Retina (tissue), 1 donor: ENCODE measurements at regions not wholly inside any gene's neighbourhood (a gene's known extent, or its start where the extent isn't known, plus 50 kb on each side); places are given as distances from the start of the nearest gene placed in this dataset.
"Not testable (repeated sequence)": the region's sequence is repeated elsewhere in the genome, so short reads cannot be mapped to it uniquely, and the experiment has no call there.

Experiments
- DNase-seq: peaks from one replicate; pipeline ENCODE4 v3.0.0-alpha.2; 2016

- DNase-seq = no peak
Observed at GRCh38 chr12:40431169-40431568, 206.4 kb downstream of the LRRK2 start.

- no peak for DNase-seq
Observed at GRCh38 chr12:40435251-40435650, 210.5 kb downstream of the LRRK2 start.

- no peak for DNase-seq
Observed at GRCh38 chr12:40435951-40436350, 211.2 kb downstream of the LRRK2 start.

GRCh38 chr12:40436564-40436963, 211.8 kb downstream of the LRRK2 start:
- no peak for DNase-seq

- no peak for DNase-seq
Observed at GRCh38 chr12:40439771-40440492, 215.1 kb downstream of the LRRK2 start.

GRCh38 chr12:40444174-40444573, 219.4 kb downstream of the LRRK2 start:
- DNase-seq = no peak

GRCh38 chr12:40446385-40446784, 221.6 kb downstream of the LRRK2 start:
- DNase-seq = no peak

GRCh38 chr12:40448523-40448922, 223.7 kb downstream of the LRRK2 start:
- DNase-seq = not testable (repeated sequence)

- DNase-seq = no peak
Observed at GRCh38 chr12:40451661-40452060, 226.9 kb downstream of the LRRK2 start.

- no peak for DNase-seq
Observed at GRCh38 chr12:40464121-40464520, 228.1 kb upstream of the CNTN1 start.

GRCh38 chr12:40469736-40470135, 222.5 kb upstream of the CNTN1 start:
- DNase-seq = no peak

GRCh38 chr12:40473962-40474361, 218.3 kb upstream of the CNTN1 start:
- peak; percentile 53 for DNase-seq

GRCh38 chr12:40474630-40475029, 217.6 kb upstream of the CNTN1 start:
- DNase-seq = no peak

GRCh38 chr12:40499856-40500255, 192.4 kb upstream of the CNTN1 start:
- no peak for DNase-seq

GRCh38 chr12:40502322-40502721, 189.9 kb upstream of the CNTN1 start:
- no peak for DNase-seq

GRCh38 chr12:40505327-40505726, 186.9 kb upstream of the CNTN1 start:
- DNase-seq = no peak

GRCh38 chr12:40508421-40508820, 183.8 kb upstream of the CNTN1 start:
- DNase-seq = no peak

GRCh38 chr12:40511341-40511740, 180.9 kb upstream of the CNTN1 start:
- no peak for DNase-seq

- DNase-seq = no peak
Observed at GRCh38 chr12:40515041-40515816, 177.0 kb upstream of the CNTN1 start.

- no peak for DNase-seq
Observed at GRCh38 chr12:40522837-40523236, 169.4 kb upstream of the CNTN1 start.

- DNase-seq = no peak
Observed at GRCh38 chr12:40525054-40525453, 167.2 kb upstream of the CNTN1 start.

GRCh38 chr12:40534828-40535227, 157.4 kb upstream of the CNTN1 start:
- DNase-seq = no peak

- no peak for DNase-seq
Observed at GRCh38 chr12:40551466-40551865, 140.8 kb upstream of the CNTN1 start.

- DNase-seq = no peak
Observed at GRCh38 chr12:40552868-40553267, 139.4 kb upstream of the CNTN1 start.
